ENCODE measurements at regions not wholly inside any gene's neighbourhood (a gene's known extent, or its start where the extent isn't known, plus 50 kb on each side); places are given as distances from the start of the nearest gene placed in this dataset.

DNA sequence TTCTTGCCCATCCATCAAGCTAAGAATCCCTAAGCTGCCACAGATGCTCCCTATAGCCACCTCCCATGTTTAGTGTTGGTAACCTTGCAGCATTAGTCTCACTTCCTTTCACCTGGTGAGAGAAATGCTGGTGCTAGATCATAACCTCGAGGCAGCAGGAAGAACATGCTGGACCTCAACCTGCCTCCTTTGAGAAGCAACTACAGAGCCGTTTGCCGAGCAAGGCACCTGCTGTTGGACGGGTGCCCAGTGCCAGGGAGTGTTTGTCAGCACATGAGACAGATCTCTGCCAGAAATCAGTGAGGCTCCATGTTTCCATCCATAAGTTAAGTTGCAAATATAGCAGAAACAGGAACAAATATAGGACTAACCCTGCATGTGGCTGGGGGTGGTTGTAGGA, 955.7 kb downstream of the TUSC7 start (continued):
- TF ChIP-seq, protein P1, sequence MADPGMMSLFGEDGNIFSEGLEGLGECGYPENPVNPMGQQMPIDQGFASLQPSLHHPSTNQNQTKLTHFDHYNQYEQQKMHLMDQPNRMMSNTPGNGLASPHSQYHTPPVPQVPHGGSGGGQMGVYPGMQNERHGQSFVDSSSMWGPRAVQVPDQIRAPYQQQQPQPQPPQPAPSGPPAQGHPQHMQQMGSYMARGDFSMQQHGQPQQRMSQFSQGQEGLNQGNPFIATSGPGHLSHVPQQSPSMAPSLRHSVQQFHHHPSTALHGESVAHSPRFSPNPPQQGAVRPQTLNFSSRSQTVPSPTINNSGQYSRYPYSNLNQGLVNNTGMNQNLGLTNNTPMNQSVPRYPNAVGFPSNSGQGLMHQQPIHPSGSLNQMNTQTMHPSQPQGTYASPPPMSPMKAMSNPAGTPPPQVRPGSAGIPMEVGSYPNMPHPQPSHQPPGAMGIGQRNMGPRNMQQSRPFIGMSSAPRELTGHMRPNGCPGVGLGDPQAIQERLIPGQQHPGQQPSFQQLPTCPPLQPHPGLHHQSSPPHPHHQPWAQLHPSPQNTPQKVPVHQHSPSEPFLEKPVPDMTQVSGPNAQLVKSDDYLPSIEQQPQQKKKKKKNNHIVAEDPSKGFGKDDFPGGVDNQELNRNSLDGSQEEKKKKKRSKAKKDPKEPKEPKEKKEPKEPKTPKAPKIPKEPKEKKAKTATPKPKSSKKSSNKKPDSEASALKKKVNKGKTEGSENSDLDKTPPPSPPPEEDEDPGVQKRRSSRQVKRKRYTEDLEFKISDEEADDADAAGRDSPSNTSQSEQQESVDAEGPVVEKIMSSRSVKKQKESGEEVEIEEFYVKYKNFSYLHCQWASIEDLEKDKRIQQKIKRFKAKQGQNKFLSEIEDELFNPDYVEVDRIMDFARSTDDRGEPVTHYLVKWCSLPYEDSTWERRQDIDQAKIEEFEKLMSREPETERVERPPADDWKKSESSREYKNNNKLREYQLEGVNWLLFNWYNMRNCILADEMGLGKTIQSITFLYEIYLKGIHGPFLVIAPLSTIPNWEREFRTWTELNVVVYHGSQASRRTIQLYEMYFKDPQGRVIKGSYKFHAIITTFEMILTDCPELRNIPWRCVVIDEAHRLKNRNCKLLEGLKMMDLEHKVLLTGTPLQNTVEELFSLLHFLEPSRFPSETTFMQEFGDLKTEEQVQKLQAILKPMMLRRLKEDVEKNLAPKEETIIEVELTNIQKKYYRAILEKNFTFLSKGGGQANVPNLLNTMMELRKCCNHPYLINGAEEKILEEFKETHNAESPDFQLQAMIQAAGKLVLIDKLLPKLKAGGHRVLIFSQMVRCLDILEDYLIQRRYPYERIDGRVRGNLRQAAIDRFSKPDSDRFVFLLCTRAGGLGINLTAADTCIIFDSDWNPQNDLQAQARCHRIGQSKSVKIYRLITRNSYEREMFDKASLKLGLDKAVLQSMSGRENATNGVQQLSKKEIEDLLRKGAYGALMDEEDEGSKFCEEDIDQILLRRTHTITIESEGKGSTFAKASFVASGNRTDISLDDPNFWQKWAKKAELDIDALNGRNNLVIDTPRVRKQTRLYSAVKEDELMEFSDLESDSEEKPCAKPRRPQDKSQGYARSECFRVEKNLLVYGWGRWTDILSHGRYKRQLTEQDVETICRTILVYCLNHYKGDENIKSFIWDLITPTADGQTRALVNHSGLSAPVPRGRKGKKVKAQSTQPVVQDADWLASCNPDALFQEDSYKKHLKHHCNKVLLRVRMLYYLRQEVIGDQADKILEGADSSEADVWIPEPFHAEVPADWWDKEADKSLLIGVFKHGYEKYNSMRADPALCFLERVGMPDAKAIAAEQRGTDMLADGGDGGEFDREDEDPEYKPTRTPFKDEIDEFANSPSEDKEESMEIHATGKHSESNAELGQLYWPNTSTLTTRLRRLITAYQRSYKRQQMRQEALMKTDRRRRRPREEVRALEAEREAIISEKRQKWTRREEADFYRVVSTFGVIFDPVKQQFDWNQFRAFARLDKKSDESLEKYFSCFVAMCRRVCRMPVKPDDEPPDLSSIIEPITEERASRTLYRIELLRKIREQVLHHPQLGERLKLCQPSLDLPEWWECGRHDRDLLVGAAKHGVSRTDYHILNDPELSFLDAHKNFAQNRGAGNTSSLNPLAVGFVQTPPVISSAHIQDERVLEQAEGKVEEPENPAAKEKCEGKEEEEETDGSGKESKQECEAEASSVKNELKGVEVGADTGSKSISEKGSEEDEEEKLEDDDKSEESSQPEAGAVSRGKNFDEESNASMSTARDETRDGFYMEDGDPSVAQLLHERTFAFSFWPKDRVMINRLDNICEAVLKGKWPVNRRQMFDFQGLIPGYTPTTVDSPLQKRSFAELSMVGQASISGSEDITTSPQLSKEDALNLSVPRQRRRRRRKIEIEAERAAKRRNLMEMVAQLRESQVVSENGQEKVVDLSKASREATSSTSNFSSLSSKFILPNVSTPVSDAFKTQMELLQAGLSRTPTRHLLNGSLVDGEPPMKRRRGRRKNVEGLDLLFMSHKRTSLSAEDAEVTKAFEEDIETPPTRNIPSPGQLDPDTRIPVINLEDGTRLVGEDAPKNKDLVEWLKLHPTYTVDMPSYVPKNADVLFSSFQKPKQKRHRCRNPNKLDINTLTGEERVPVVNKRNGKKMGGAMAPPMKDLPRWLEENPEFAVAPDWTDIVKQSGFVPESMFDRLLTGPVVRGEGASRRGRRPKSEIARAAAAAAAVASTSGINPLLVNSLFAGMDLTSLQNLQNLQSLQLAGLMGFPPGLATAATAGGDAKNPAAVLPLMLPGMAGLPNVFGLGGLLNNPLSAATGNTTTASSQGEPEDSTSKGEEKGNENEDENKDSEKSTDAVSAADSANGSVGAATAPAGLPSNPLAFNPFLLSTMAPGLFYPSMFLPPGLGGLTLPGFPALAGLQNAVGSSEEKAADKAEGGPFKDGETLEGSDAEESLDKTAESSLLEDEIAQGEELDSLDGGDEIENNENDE (IDR thresholded peaks at IDR 0.05; ENCODE audit: insufficient replicate concordance, low read length), result no peak
- TF ChIP-seq POLR2AphosphoS5 (IDR thresholded peaks at IDR 0.05; ENCODE audit: low read depth, low read length), result no peak
- no peak for TF ChIP-seq CBX5 (IDR thresholded peaks at IDR 0.05; ENCODE audit: low read depth, low read length)
- no peak for TF ChIP-seq RFX5 (IDR thresholded peaks at IDR 0.05; ENCODE audit: borderline replicate concordance, low read depth, low read length)
- TF ChIP-seq BACH1 (IDR thresholded peaks at IDR 0.05; ENCODE audit: low read length), result no peak
- TF ChIP-seq GABPA (IDR thresholded peaks at IDR 0.05; ENCODE audit: borderline replicate concordance, insufficient read depth, low read length), result no peak
- no peak for TF ChIP-seq JUND (IDR thresholded peaks at IDR 0.05; ENCODE audit: low read length)
- TF ChIP-seq BRCA1 (IDR thresholded peaks at IDR 0.05; ENCODE audit: low read depth, low read length), result no peak
- no peak for TF ChIP-seq RAD21 (IDR thresholded peaks at IDR 0.05 in 1 of 2, conservative IDR thresholded peaks at IDR 0.05 in 1 of 2; ENCODE audit: low read depth in 2 of 2, low read length in 2 of 2)
- no peak for TF ChIP-seq NANOG (IDR thresholded peaks at IDR 0.05; ENCODE audit: insufficient read depth, low read depth, low read length, poor library complexity, severe bottlenecking)
- no peak for TF ChIP-seq TCF12 (IDR thresholded peaks at IDR 0.05; ENCODE audit: low read depth, low read length)
- no peak for TF ChIP-seq POU5F1 (IDR thresholded peaks at IDR 0.05; ENCODE audit: low read depth, low read length)
- TF ChIP-seq POLR2A (IDR thresholded peaks at IDR 0.05; ENCODE audit: control extremely low read depth in 1 of 2, low read depth in 2 of 2, low read length in 2 of 2), result no peak
